ENCODE measurements at regions not wholly inside any gene's neighbourhood (a gene's known extent, or its start where the extent isn't known, plus 50 kb on each side); places are given as distances from the start of the nearest gene placed in this dataset.

DNA sequence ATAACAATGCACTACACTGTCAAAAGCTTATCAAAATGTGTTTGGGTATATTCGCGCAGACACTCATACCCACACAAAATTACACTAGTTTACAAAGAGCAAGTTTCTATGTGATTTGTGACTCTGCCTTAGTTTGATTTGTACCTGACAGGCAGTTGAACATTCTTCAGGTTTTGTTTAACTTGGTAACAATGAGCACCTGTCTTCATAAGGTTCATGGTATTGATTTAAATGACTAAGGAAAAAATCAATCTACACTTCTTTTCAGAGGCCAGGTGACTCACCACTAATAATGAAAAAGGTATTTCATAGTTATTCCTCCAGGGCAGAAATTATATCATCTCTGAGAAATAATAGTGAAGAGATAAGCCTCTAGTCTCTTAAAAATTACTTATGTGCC lies 1114.6 kb upstream of the AGA start:
- no peak for DNase-seq (ENCODE audit: low read depth in 2 of 2)

DNA sequence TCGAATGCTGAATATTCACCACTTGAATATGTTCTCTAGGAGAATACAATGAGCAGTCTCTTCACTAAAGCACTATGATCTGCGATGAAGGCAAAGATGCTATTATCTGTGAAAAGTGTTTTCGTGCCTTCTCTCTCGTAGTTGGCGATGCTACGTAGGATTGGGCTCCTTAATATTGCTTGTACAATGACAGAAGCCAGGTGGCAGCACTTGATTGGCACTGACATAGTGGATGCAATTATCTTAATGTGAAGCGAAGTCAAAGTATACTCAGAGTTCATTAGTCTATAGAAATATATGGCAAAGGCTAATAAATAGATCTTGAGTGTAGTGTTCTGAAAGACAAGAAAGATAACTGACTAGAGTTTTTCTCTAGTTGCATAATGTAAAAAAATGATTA lies 1135.7 kb upstream of the AGA start:
- no peak for DNase-seq (ENCODE audit: low read depth in 2 of 2)

DNA sequence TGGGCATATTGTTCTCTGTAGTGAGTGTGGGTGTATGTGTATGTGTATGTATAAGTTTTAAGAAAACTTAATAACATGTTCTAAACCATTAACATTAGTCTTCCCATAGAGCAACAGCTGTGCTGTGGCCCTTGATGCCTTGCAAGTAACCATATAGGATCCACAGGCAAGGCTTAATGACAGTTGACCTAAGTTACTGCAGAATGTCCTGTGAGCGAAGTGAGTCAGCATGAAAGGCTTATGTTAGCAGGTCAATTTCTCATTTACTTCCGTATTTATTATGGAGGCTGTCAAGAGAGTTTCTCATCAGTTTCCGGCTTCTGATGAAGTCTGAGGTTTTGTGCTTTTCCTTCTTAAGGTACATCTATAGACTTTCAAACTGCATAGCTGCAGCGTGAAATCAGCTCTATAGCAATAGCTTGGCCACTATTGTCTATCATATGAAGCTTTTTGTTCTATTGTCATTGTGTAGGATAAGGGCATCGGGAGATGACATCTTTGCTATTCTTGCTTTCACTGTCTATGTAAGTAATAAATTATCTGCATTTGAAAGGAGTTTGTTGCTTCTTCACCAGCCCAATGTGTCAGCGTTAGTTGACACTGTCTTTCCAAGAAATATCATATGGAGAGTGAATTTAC lies 1153.4 kb upstream of the AGA start:
- DNase-seq (ENCODE audit: low read depth in 2 of 2), result no peak

DNA sequence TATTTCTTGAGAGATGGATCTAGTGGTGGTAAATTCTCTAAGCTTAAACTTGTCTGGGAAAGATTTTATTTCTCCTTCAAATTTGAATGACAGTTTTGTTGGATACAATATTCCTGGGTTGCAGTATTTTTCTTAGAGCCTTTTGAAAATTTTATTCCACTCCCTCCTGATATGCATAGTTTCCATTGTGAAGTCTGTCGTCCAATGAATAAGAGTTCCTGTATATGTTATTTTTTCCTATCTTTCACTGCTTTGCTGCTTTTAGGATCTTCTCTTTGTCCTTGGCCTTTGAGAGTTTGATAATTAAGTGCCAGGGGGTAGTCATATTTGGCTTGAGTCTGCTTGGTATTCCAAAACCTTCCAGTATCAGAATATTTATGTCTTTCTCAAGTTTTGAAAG lies 1156.4 kb upstream of the AGA start:
- DNase-seq (ENCODE audit: low read depth in 2 of 2), result no peak

DNA sequence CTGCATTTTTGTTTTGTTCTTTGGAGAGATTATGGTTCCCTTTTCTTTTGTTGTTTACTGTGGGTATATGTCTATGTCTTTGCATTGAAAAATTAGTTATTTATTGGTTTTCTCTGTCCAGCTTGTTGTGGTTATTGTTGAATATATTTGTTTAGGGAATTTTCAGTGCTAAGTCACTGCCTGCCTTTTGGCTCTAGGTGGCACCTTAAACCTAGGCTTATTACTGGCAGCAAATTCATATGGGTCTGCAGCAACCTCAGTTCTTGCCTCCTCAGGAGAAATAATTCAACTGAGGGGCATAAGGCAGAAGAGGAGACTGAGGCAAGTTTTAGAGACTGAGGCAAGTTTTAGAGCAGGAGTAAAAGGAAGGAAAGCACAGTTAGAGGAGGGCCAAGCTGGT lies 1157.3 kb upstream of the AGA start:
- no peak for DNase-seq (ENCODE audit: low read depth in 2 of 2)

DNA sequence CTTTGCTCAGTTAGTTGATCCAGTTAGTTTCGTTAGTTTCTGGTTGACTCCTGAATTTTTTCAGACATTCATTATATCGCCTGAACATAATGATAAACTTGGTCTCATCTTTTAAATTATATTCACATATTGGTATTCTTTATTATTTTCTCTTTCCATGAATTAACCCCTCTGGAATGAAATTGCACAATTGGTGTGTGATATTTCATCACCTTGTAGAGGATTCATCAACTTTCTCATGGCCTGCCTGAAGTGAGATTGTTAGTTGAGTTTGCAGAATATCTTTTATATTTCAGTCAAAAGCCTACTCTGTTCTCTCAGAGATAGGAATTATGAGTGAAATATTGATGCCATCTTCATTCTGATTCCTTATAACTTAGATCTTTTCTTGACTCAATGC lies 1160.6 kb upstream of the AGA start:
- no peak for DNase-seq (ENCODE audit: low read depth in 2 of 2)

DNA sequence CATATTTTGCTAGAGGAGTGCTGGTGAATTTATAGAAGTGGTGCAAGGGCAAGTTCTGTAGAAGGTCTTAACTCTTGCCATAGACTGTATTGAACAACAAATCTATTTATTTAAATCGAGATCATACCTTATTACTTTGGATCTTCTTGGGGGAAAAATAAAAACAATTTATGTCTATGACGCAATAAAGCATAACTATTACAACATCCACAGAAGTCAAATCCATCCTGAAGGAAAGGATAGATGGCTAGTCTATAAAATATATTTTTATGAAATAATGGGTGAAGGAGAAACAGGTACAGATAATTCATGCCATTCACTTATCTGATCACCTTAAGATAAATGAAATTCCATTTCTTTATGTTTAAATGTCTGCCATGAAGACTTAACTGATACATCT lies 1168.8 kb upstream of the AGA start:
- DNase-seq (ENCODE audit: low read depth in 2 of 2), result no peak

DNA sequence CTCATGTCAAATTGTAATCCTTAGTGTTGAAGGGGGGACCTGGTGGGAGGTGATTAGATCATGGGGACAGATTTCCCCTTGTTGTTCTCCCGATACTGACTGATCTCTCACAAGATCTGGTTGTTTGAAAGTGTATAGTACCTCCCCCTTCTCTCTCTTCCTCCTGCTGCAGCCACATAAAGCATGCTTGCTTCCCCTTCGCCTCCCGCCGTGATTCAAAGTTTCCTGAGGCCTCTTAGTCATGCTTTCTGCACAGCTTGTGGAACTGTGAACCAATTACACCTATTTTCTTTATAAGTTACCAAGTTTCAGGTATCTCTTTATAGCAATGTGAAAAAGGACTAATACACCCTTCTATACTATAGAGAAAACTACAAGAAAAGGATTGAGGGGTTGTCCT lies 1170.5 kb upstream of the AGA start:
- no peak for DNase-seq (ENCODE audit: low read depth in 2 of 2)

DNA sequence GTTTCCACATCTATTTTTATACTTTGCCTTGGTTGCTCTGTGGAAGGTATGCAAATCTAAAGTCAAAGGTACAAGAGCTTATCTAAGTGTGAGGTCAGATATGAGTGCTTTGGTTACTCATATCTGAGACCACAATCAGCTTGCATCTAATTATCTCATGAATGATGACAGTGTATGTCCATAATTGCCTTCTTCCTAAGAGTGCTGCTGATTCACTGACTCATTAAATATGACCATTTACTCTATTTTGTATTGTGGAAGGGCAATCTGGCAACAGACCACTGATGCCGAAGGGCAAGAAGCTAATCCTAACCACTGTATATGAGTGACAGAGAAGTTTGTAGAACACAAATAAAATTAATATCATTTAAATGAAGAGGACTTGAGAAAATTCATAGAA lies 1190.2 kb upstream of the AGA start:
- DNase-seq (ENCODE audit: low read depth in 2 of 2), result no peak

DNA sequence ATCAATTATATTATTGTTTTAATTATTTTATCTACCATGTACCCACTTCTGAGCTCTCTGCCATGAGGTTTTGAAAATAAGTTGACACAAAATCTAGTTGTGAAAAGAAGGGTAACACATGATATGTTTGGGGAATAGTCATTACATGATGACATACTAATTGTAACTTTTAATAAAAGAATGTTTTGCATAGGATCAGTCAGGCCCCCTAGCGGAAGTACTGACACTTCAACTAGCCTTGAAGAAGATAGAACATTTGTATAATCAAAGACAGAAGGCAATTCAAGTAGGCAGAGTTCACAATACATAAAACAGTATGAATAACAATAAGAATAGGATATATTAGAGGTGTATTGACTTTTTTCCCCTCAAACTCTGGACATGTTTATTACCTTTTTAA lies 1191.0 kb upstream of the AGA start:
- no peak for DNase-seq (ENCODE audit: low read depth in 2 of 2)

DNA sequence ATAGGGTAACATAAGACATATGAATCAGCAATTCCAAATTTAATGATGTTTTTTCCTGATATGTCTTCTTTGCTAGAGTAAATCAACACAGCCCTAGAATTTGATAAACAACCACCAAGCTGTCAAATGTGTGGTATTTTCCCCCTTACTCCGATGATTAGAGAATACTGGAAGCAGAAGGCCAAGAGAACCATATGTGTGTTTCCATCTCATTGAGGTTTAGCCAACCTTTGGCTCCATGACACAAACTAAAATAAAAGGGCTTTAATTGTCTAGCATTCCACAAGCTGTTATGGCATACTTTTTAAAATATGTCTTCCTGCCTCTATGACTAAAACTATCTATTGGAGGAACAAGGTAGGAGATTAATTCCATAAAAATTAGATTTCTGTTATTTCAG lies 1222.4 kb upstream of the AGA start:
- DNase-seq (ENCODE audit: low read depth in 2 of 2), result no peak

DNA sequence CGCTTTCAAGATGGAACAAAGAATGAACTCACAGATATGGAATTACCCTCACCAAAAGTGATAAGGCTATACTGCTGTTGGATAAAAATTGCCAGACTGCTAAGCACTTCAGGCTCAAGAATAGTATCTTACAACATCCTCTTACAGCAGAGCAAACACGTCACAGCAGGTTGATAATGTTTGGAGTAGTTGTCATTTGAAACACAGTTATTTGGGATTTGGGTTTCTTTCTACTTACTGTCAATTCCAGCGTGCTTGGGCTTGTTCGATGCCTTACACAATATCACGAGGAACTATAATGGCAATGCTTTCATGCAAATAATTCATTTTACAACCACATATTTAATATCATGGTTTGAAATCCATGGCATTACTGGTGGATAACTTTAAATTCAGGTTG lies 1223.7 kb upstream of the AGA start:
- DNase-seq (ENCODE audit: low read depth in 2 of 2), result no peak

DNA sequence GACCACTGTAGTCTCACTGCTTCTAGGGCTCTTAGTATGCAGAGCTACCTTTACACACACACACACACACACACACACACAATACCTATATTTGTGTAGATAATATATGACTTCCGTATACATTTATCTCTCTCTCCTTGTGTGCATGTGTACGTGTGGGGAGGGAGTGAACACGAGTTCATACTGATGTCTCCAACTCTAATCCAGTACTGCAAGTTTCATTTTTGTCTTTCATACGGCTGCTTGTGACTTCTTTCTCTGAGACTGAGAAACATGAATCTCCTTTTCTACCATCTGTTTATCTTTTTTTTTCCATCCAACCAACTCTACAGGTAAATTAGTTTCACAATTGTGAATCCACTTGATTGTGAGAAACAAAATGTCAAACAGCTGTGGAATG lies 1229.5 kb upstream of the AGA start:
- DNase-seq (ENCODE audit: low read depth in 2 of 2), result no peak

DNA sequence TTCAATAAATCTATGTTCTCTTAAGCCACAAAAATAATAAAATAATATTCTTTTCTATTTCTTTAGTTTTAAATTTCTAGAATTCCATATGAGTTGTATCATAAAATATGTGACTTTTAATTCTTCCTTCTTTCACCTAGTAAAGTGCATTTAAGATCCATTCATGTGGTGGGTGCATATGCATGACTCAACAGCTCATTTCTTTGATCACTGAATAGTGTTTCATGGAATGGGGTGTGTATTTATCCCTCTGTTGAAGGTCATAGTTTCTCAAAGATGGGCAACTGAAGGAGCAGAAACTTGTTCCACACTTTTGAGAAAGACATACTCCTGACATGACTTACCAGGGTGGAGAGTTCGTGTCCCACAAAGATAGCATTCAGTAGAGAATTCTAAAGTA lies 1230.3 kb upstream of the AGA start:
- no peak for DNase-seq (ENCODE audit: low read depth in 2 of 2)

DNA sequence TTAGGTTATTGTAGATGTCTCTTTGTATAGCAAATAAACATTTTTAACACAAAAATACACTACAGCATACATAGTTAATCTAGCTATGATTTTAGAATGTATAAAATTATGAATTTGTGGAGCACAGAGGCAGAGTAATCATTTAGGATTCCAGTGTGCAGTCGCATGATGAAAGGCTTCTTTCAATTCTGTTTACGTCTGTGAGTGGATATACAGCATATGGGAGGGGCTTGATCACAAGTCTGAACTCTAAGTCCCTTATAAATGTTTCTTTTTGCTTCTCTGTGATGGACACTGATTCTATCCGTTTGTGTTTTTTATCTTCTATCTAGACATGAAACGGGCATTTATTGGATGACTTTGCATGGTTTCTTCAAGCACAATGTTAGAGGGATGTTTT lies 1239.6 kb upstream of the AGA start:
- DNase-seq (ENCODE audit: low read depth in 2 of 2), result no peak

DNA sequence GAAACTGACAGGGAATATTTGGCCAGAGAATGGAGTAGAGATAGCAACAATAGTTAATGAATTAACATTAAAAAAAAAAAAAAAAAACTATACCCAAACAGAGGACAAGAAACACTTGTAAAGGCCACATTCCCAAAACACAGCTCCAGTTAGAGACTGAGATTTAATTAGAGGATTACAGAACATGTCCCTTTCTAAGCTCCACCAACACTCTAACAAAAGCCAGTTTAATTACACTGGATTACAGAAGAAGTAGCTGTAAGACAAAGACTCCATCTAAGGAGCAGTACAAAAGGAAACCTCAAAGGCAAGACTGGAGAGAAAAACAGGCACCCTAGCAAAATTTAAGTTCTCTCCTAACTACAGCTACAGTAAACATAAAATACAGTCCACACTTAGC lies 1247.7 kb upstream of the AGA start:
- no peak for DNase-seq (ENCODE audit: low read depth in 2 of 2)

DNA sequence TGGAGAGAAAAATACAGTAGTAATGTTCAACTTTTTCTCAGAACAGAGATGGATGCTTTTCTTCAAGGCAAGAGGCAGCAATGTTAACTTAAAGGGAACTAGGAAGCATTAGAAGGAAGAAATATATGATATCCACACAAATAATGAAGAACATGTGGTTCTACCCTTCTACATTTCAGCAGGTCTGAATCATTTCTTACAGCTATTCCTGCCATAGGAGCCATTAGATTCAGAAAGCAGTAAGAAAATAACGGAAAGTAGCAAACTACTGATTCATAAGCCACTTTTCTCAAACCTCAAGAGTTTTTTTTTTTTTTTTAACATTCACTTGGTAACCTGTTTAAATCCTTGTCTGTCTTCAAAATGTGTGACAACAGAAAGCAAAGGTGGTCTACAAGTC lies 1251.6 kb upstream of the AGA start:
- DNase-seq (ENCODE audit: low read depth in 2 of 2), result no peak

DNA sequence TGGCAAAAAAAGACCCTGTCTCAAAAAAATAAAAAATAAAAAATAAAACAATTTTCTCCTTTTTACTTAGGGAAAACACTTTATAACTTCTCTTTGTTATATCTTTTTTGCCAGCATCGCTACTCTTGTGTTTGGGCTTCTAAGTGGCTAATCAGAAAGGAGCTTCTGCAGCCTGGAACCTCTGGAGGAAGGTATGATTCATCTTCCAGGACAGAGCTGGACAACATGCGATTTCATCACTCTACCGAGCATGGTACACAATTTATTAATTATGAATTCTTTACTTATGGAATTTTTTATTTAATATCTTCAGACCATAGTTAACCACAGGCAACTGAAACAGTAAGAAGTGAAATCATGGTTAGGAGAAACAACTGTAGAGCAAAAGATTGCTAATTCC lies 1254.3 kb upstream of the AGA start:
- no peak for DNase-seq (ENCODE audit: low read depth in 2 of 2)

DNA sequence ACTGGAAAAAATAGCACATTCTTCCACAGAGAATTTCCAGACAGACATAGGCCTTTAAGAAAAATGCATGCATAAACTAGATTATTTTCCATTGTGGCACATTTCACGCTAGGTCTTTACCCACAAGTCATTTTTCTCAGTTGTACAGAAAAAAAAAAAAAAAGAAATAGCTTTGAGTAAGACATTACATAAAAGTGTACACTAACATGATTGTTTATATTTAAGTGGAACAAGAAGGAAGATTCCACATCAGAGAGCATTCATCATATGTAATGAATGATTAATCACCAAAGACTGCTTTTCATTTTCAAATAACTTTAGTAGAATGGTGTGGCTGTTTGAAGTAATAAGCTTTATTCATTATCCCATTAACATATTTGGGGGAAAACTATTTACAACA lies 1270.2 kb upstream of the AGA start:
- DNase-seq (ENCODE audit: low read depth in 2 of 2), result no peak

DNA sequence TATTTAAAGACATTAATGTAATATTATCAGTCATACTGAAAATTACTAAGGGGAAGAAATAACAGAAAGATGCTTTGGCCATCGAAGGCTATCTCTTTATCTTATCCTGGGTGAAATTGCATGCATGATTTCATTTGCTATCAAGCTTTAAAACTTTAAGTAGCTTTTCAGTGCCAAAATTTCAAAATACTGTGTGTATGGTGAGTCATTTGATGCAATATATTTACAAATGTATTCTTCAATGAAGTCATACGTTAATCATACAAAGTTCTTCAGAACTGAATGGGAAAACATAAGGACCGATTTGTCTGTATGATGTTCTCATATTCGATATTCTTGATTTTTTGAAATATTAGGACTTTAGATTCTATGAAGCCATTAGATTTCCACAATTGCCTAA lies 1295.8 kb upstream of the AGA start:
- no peak for DNase-seq (ENCODE audit: low read depth in 2 of 2)

DNA sequence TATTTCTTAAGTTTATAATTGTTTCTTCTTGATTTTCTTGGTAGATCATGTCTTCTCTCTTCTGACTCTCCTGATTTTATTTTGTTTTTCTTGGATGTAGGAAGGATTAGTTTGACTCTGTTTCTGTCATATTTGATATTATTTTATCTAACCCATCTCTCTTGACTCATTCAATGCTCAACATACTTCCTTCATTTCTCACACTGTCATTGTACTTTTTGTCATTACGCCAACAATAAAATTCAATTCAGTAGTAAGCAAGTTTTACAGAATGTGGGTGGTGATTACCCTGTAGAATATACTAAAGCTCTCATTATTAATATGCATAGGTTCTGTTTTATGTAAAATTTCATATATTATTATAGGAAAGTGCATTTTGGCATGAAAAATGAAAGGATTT lies 1303.0 kb upstream of the AGA start:
- DNase-seq (ENCODE audit: low read depth in 2 of 2), result no peak

DNA sequence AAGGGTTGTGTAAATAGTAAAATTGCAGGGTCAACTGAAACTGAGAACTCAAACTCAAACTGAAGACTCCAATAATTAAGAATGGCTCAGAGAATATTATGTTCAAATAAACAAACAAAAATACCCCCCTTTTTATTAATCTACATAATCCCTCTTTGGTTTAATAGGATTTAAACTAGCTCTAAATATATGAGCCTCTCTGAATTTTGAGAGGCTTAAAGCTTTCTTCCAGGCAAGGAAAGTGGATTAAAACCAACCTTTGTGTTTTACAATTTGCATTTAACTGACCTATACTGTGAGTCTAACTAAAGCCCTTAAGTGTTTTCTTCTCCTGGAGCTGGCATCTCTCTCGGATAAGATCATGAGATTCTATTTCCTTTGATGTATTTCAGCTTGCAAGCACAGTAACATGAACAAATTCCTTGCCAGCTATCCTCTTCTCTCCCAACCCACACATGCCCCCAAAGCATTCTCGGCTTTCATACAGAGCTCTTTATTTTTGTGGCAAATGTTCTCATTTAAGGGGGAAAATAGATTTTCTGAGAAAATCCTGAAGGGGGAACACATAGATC lies 1310.8 kb upstream of the AGA start:
- no peak for DNase-seq (ENCODE audit: low read depth in 2 of 2)

DNA sequence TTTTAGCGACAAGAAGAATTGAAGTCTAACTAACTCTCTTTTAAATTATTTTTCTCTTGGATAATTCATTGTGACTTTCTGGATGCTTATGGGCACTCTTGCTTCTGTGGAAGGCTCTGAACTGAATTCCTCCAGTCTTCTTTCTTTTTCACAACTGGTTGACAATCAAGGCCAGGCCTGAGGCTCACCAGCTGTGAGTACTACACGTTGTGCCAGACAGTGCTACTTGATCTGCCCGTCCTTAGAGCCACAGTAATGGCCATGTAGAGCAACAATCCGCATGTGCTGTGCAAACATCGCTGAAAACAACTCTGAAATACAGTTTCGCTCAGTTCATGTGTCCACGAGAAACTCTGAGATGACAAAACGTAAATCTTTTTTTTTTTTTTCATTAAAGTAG lies 1336.3 kb upstream of the AGA start:
- DNase-seq (ENCODE audit: low read depth in 2 of 2), result no peak

DNA sequence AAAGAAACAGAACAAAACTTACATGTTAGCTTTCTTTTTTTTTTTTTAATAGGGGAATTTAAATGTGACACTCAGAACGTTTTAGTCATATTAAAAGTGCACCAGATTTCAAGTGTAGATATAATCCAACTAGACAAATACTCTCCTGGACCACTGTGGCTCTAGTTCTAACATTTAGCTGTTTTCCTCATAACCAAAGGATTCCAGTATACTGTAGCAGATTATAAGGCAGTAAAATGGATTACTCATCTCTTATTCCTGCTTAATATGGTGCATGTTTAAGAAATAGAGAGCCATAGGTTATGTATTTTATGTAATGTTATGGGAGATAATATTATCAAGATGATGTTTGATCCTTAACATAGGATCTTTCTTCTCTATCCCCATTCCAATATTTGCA lies 1339.5 kb upstream of the AGA start:
- DNase-seq (ENCODE audit: low read depth in 2 of 2), result no peak
